Right ventricle myocardium superior (tissue), 1 donor: ENCODE measurements at regions not wholly inside any gene's neighbourhood (a gene's known extent, or its start where the extent isn't known, plus 50 kb on each side); places are given as distances from the start of the nearest gene placed in this dataset.
A peak's percentile ranks its signal among the peaks of the same experiment; 100 is the strongest.
"Not testable (repeated sequence)": the region's sequence is repeated elsewhere in the genome, so short reads cannot be mapped to it uniquely, and the experiment has no call there.

Experiments used
- ATAC-seq: fragments of 200-7000 bp; cut with Tn5 transposase; one replicate; pipeline ENCODE4 v1.9.1; 2020; ENCODE audit warnings: mild to moderate bottlenecking; ENCODE audit not compliant: poor library complexity
- DNase-seq: peaks from one replicate; pipeline ENCODE4 v3.0.0-alpha.2; 2020
- intact Hi-C: fragments of 100-400 bp; cut with DNase I; formaldehyde crosslinking; loops from one replicate; pipeline ENCODE4 v1.11.2; 2022
- donor health status: DM: no; HTN: yes; CAD: no; lungs with severe emphysema.

GRCh38 chr20:64327223-64327549 lies 71.6 kb downstream of the PCMTD2 start:
- DNase-seq, ATAC-seq, intact Hi-C loops: not testable (repeated sequence)

DNA sequence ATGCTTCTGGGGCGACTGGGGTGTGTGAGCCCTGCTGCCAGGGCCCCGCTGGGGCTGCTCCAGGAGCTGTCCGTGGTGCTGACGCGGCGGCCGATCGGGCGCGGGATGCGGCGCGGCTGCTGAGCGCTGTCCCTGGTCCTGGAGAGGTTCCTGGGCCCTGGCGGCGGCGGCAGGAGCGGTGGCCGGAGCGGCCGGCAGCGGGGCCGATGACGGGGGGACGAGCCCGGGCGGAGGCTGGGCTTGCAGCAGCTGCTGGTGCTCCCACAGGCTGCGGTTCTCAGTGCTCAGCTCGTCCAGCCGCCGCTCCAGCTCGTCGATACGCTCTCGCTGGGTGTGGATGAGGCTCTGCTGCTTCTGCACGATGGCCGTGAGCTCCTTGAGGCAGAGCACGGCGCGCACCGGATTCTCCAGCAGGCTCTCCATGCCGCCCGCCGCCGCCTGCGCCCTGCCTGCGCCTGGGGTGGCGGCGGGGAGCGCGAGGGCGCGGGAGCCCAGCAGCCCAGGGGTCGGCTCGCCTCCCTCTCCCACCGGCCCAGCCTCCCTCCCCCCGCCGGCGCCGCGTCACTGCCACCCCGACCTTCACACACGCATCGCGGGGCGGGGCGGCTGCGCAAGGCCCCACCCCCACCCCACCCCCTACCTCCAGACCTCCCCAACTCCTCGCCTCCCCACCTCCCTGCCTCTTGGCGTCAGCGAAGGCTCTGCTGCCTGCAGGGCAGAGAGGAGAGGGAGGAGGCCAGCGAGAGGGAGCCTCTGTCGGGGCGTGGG lies 72.2 kb downstream of the PCMTD2 start:
- ATAC-seq, result peak; percentile 99
- DNase-seq, intact Hi-C loops: not testable (repeated sequence)

- intact Hi-C loops, DNase-seq, ATAC-seq: not testable (repeated sequence)
These were observed 73.2 kb downstream of the PCMTD2 start for GRCh38 chr20:64328595-64329250.

DNA sequence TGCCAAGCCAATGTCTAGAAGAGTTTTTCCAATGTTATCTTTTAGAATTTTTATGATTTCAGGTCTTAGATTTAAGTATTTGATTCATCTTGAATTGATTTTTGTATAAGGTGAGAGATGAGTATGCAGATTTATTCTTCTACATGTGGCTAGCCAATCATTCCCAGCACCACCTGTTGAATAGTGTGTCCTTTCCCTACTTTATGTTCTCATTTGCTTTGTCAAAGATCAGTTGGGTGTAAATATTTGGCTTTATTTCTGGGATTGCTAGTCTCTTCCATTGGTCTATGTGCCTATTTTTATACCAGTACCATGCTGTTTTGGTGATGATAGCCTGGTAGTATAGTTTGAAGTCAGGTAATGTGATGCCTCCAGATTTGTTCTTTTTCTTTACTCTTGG lies 77.1 kb downstream of the PCMTD2 start:
- DNase-seq, ATAC-seq, intact Hi-C loops: not testable (repeated sequence)
